GM13976 (cell line): ENCODE measurements at regions not wholly inside any gene's neighbourhood (a gene's known extent, or its start where the extent isn't known, plus 50 kb on each side); places are given as distances from the start of the nearest gene placed in this dataset.

Experiments used
- DNase-seq: peaks from one replicate; pipeline ENCODE4 v3.0.0; 2012; ENCODE audit warnings: low spot score
- CTCF ChIP-seq: IDR thresholded peaks from 2 replicates; pipeline ENCODE4 v1.5.1; 2012; ENCODE audit warnings: borderline replicate concordance, mild to moderate bottlenecking; ENCODE audit not compliant: insufficient read depth; ENCODE audit errors: extremely low read depth, missing control alignments, control extremely low read depth
- in situ Hi-C: fragments of 300-500 bp; cut with MboI; formaldehyde crosslinking; loops from one replicate; pipeline ENCODE4 v1.12.0; 2022; ENCODE audit warnings: low sequenced_read_pairs, mixed read lengths, inconsistent platforms; ENCODE audit not compliant: unreplicated experiment

GRCh38 chrX:9222299-9222698 lies 188.4 kb upstream of the FAM9B start:
- no peak for TF ChIP-seq CTCF
- DNase-seq, result no peak
- in situ Hi-C loops, result no loop called here

GRCh38 chrX:9227276-9227675 lies 193.3 kb upstream of the FAM9B start:
- in situ Hi-C loops, result no loop called here
- DNase-seq, result no peak
- no peak for TF ChIP-seq CTCF

GRCh38 chrX:9231491-9231890 lies 197.6 kb upstream of the FAM9B start:
- no peak for TF ChIP-seq CTCF
- in situ Hi-C loops, result no loop called here
- no peak for DNase-seq

GRCh38 chrX:9233141-9233540 lies 199.2 kb upstream of the FAM9B start:
- DNase-seq, result no peak
- no peak for TF ChIP-seq CTCF
- in situ Hi-C loops, result no loop called here

GRCh38 chrX:9234315-9234714 lies 200.4 kb upstream of the FAM9B start:
- in situ Hi-C loops, result no loop called here
- no peak for TF ChIP-seq CTCF
- DNase-seq, result no peak

GRCh38 chrX:9235722-9236121 lies 201.8 kb upstream of the FAM9B start:
- DNase-seq, result no peak
- in situ Hi-C loops, result no loop called here
- TF ChIP-seq CTCF, result no peak

GRCh38 chrX:9240956-9241355 lies 207.0 kb upstream of the FAM9B start:
- DNase-seq, result no peak
- TF ChIP-seq CTCF, result no peak
- in situ Hi-C loops, result no loop called here
